GM21529 (cell line): ENCODE measurements at regions not wholly inside any gene's neighbourhood (a gene's known extent, or its start where the extent isn't known, plus 50 kb on each side); places are given as distances from the start of the nearest gene placed in this dataset.
"Not testable (repeated sequence)": the region's sequence is repeated elsewhere in the genome, so short reads cannot be mapped to it uniquely, and the experiment has no call there.

ENCODE experiments used
- ATAC-seq: cut with Tn5 transposase; IDR thresholded peaks from one replicate; pipeline ENCODE4 v1.9.1; 2021; ENCODE audit not compliant: unreplicated experiment

GRCh38 chr4:53877096-53877495, 187.3 kb downstream of the CHIC2 start:
- not testable (repeated sequence) for ATAC-seq

GRCh38 chr4:53866055-53866454, 198.3 kb downstream of the CHIC2 start:
- ATAC-seq: no peak

GRCh38 chr4:53865054-53865453, 199.4 kb downstream of the CHIC2 start:
- no peak for ATAC-seq

- ATAC-seq: no peak
These were observed 200.6 kb downstream of the CHIC2 start for GRCh38 chr4:53863736-53864365.

GRCh38 chr4:53863158-53863557, 201.2 kb downstream of the CHIC2 start:
- no peak for ATAC-seq

- ATAC-seq: no peak
These were observed 202.4 kb downstream of the CHIC2 start for GRCh38 chr4:53861856-53862610.

GRCh38 chr4:53859305-53859704, 205.1 kb downstream of the CHIC2 start:
- ATAC-seq: no peak

- ATAC-seq: no peak
These were observed 205.7 kb downstream of the CHIC2 start for GRCh38 chr4:53858744-53859143.

- ATAC-seq: no peak
These were observed 208.7 kb downstream of the CHIC2 start for GRCh38 chr4:53855581-53856250.

- ATAC-seq: no peak
These were observed 209.3 kb downstream of the CHIC2 start for GRCh38 chr4:53854991-53855568.

- ATAC-seq: no peak
These were observed 212.1 kb downstream of the CHIC2 start for GRCh38 chr4:53852343-53852742.

GRCh38 chr4:53847965-53848364, 216.4 kb downstream of the CHIC2 start:
- no peak for ATAC-seq

GRCh38 chr4:53844551-53844950, 219.9 kb downstream of the CHIC2 start:
- ATAC-seq: no peak

GRCh38 chr4:53844133-53844532, 220.3 kb downstream of the CHIC2 start:
- no peak for ATAC-seq

- ATAC-seq: no peak
These were observed 222.7 kb downstream of the CHIC2 start for GRCh38 chr4:53841711-53842110.

- no peak for ATAC-seq
These were observed 223.8 kb downstream of the CHIC2 start for GRCh38 chr4:53840643-53841042.

GRCh38 chr4:53833302-53834003, 231.0 kb downstream of the CHIC2 start:
- not testable (repeated sequence) for ATAC-seq

- ATAC-seq: no peak
These were observed 231.9 kb downstream of the CHIC2 start for GRCh38 chr4:53832549-53832948.

GRCh38 chr4:53830511-53830910, 233.9 kb downstream of the CHIC2 start:
- ATAC-seq: no peak

GRCh38 chr4:53821179-53821851, 230.0 kb upstream of the LNX1 start:
- no peak for ATAC-seq

GRCh38 chr4:53818104-53818503, 226.8 kb upstream of the LNX1 start:
- no peak for ATAC-seq
